ENCODE measurements at regions not wholly inside any gene's neighbourhood (a gene's known extent, or its start where the extent isn't known, plus 50 kb on each side); places are given as distances from the start of the nearest gene placed in this dataset.

- TF ChIP-seq CTCF (IDR thresholded peaks at IDR 0.05; ENCODE audit: extremely low read depth, low read depth, low read length): peak; percentile 86
- no peak overlapping the region for H3K27ac ChIP-seq (ENCODE audit: low read depth, low read length)
- H3K9me3 ChIP-seq (ENCODE audit: low read depth, low read length): no peaks in the 10 kb centered on the region
- peak overlapping the region; percentile 67 for H2AFZ ChIP-seq (ENCODE audit: low read length)
- no peaks in the 10 kb centered on the region for H3K79me2 ChIP-seq (ENCODE audit: insufficient read depth, low read length)
- peaks cover 3% of the 10 kb centered on the region for H3K4me1 ChIP-seq (ENCODE audit: insufficient read depth, low read length)
- no peak for DNase-seq (ENCODE audit: insufficient read length, low spot score, missing footprints)
- H3K36me3 ChIP-seq (ENCODE audit: insufficient read depth, low read length): no peaks in the 10 kb centered on the region
- peak overlapping the region; percentile 38 for H3K4me3 ChIP-seq (ENCODE audit: insufficient read depth, low read length)
- H4K20me1 ChIP-seq (ENCODE audit: insufficient read depth, low read length): no peaks in the 10 kb centered on the region
- H3K4me2 ChIP-seq (ENCODE audit: insufficient read depth, low read length): peak overlapping the region; percentile 73
- H3K27me3 ChIP-seq (ENCODE audit: insufficient read depth, low read length): peaks cover 2% of the 10 kb centered on the region
Observed at GRCh38 chr4:159487284-159487747, 384.4 kb downstream of the RAPGEF2 start.

DNA sequence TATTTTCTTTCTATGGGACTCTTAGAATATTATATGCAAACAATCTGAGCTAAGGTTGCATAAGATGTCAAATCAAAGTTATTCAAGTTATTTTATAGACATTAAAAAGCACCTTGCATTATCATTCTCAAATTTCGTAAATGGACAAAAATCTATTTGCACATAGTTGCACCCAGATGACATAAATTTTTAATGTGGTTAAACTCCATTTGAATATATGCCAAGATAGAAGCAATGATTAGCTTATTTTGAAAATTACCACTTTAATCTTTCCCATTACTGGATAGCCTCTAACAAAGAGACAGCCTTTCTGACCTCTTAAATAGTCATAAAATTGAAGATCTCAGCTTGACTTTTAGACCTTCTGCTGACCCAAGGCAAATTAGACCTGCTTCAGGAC is 386.8 kb downstream of the RAPGEF2 start:
- no peak for DNase-seq (ENCODE audit: insufficient read length, low spot score, missing footprints)
- H3K4me2 ChIP-seq (ENCODE audit: insufficient read depth, low read length): no peak overlapping the region
- peaks cover 2% of the 10 kb centered on the region for H3K27me3 ChIP-seq (ENCODE audit: insufficient read depth, low read length)
- H4K20me1 ChIP-seq (ENCODE audit: insufficient read depth, low read length): no peaks in the 10 kb centered on the region
- no peaks in the 10 kb centered on the region for H3K9me3 ChIP-seq (ENCODE audit: low read depth, low read length)
- no peaks in the 10 kb centered on the region for H3K79me2 ChIP-seq (ENCODE audit: insufficient read depth, low read length)
- no peak overlapping the region for H3K4me3 ChIP-seq (ENCODE audit: insufficient read depth, low read length)
- peaks cover 3% of the 10 kb centered on the region for H3K4me1 ChIP-seq (ENCODE audit: insufficient read depth, low read length)
- no peak overlapping the region for H2AFZ ChIP-seq (ENCODE audit: low read length)
- H3K27ac ChIP-seq (ENCODE audit: low read depth, low read length): no peak overlapping the region
- no peak for TF ChIP-seq CTCF (IDR thresholded peaks at IDR 0.05; ENCODE audit: extremely low read depth, low read depth, low read length)
- no peaks in the 10 kb centered on the region for H3K36me3 ChIP-seq (ENCODE audit: insufficient read depth, low read length)

DNA sequence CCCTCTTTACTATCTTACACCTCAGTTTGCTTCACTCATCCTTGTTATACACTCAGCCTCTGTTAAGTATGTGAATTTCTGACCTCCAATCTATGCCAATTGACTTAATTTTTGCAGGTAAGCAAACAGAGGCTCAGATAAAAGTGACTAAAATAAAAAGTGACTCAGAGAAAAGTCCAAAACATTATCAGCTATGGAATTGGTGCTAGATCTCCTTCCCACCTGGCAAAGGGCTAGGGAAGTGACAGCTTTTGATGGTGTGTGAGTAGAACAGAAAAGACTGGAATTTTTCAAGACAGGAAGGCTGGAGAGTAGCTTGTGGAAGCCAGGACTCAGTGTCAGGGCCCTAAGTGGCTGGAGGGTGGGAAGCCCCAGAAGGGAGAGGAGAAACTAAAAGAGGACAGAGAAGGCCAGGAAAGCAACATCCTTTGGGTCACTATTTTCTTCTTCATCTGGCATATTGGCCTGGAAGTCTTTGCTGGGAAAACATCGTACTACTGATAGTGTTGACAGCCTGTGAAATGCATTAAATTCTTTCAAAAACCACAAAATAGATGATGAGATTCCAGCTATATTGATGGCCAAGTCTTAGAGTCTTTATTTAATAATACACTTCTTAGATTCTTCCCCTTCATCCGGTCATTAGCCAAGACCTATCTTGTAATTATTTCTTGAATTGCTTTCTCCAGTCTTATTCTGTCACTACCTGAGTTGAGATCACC is 392.8 kb downstream of the RAPGEF2 start:
- peaks cover 5% of the 10 kb centered on the region for H3K27me3 ChIP-seq (ENCODE audit: insufficient read depth, low read length)
- no peak overlapping the region for H3K4me2 ChIP-seq (ENCODE audit: insufficient read depth, low read length)
- no peaks in the 10 kb centered on the region for H4K20me1 ChIP-seq (ENCODE audit: insufficient read depth, low read length)
- H3K4me3 ChIP-seq (ENCODE audit: insufficient read depth, low read length): no peak overlapping the region
- H3K27ac ChIP-seq (ENCODE audit: low read depth, low read length): no peak overlapping the region
- H3K79me2 ChIP-seq (ENCODE audit: insufficient read depth, low read length): no peaks in the 10 kb centered on the region
- TF ChIP-seq CTCF (IDR thresholded peaks at IDR 0.05; ENCODE audit: extremely low read depth, low read depth, low read length): no peak
- DNase-seq (ENCODE audit: insufficient read length, low spot score, missing footprints): no peak
- no peak overlapping the region for H2AFZ ChIP-seq (ENCODE audit: low read length)
- no peaks in the 10 kb centered on the region for H3K36me3 ChIP-seq (ENCODE audit: insufficient read depth, low read length)
- no peaks in the 10 kb centered on the region for H3K4me1 ChIP-seq (ENCODE audit: insufficient read depth, low read length)
- H3K9me3 ChIP-seq (ENCODE audit: low read depth, low read length): no peaks in the 10 kb centered on the region

- no peak overlapping the region for H3K4me3 ChIP-seq (ENCODE audit: insufficient read depth, low read length)
- H3K4me2 ChIP-seq (ENCODE audit: insufficient read depth, low read length): no peak overlapping the region
- no peak overlapping the region for H3K27ac ChIP-seq (ENCODE audit: low read depth, low read length)
- H3K4me1 ChIP-seq (ENCODE audit: insufficient read depth, low read length): no peaks in the 10 kb centered on the region
- no peak for DNase-seq (ENCODE audit: insufficient read length, low spot score, missing footprints)
- no peaks in the 10 kb centered on the region for H4K20me1 ChIP-seq (ENCODE audit: insufficient read depth, low read length)
- no peaks in the 10 kb centered on the region for H3K79me2 ChIP-seq (ENCODE audit: insufficient read depth, low read length)
- peaks cover 5% of the 10 kb centered on the region for H3K27me3 ChIP-seq (ENCODE audit: insufficient read depth, low read length)
- no peaks in the 10 kb centered on the region for H3K9me3 ChIP-seq (ENCODE audit: low read depth, low read length)
- no peak for TF ChIP-seq CTCF (IDR thresholded peaks at IDR 0.05; ENCODE audit: extremely low read depth, low read depth, low read length)
- H3K36me3 ChIP-seq (ENCODE audit: insufficient read depth, low read length): no peaks in the 10 kb centered on the region
- no peak overlapping the region for H2AFZ ChIP-seq (ENCODE audit: low read length)
Observed at GRCh38 chr4:159496248-159496647, 393.4 kb downstream of the RAPGEF2 start.
